22Rv1 (cell line): ENCODE measurements at regions not wholly inside any gene's neighbourhood (a gene's known extent, or its start where the extent isn't known, plus 50 kb on each side); places are given as distances from the start of the nearest gene placed in this dataset.

Source experiments
- ZFX ChIP-seq: fragments of 450-650 bp; IDR thresholded peaks from 2 replicates; pipeline ENCODE4 v1.6.1; 2017; ENCODE audit warnings: antibody characterized with exemption, borderline replicate concordance
- TF ChIP-seq, protein P1 (sequence below): fragments of 450-650 bp; IDR thresholded peaks from 2 replicates; pipeline ENCODE4 v1.5.1; 2017; ENCODE audit warnings: mild to moderate bottlenecking

DNA sequence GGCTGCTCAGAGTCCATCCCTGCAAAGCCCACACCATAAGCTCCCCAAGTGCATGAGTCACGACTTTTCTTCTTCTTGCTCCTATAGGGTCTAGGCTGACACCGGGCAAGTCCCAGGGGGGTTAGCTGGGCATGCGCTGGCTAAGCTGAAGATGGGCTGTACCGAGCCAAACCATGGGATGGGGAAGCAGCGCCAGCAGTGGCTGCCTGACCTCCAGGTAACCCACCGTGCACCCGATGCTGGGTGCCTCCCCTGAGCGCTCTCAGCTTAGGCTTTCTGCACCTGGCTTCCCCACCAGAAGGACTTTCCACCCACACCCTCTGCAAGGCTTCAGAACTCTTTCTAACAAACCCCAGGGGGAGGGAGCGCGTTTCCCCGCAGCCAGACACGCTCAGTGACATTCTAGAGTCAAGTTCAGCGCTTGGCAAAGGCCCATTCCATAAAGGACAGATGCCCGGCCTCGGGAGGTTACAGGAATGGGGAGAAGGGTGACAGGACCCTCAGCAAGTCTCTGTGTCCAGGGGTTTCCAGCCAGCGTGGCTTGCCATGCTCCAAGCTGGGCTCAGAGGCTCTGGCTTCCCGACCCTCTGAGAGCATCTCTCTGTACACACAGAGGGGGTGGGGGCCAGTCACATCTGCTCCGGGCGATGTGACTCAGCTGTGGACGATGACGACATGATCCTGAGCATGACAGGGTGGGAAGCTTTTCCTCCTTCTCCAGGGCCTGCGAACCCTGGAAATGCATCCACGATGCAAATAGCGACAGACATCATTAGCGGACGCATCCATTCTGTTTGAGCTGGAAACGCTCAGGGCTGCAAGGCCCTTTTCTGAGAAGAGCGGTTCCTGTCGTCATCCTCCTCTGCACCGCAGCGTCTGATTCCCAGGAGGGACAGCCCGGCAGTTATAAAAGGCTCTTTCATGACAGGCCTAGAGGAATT, 107.8 kb downstream of the SIK1 start:
- TF ChIP-seq, protein P1, sequence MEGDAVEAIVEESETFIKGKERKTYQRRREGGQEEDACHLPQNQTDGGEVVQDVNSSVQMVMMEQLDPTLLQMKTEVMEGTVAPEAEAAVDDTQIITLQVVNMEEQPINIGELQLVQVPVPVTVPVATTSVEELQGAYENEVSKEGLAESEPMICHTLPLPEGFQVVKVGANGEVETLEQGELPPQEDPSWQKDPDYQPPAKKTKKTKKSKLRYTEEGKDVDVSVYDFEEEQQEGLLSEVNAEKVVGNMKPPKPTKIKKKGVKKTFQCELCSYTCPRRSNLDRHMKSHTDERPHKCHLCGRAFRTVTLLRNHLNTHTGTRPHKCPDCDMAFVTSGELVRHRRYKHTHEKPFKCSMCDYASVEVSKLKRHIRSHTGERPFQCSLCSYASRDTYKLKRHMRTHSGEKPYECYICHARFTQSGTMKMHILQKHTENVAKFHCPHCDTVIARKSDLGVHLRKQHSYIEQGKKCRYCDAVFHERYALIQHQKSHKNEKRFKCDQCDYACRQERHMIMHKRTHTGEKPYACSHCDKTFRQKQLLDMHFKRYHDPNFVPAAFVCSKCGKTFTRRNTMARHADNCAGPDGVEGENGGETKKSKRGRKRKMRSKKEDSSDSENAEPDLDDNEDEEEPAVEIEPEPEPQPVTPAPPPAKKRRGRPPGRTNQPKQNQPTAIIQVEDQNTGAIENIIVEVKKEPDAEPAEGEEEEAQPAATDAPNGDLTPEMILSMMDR = no peak
- TF ChIP-seq ZFX = no peak
